ENCODE measurements at regions not wholly inside any gene's neighbourhood (a gene's known extent, or its start where the extent isn't known, plus 50 kb on each side); places are given as distances from the start of the nearest gene placed in this dataset.
"Not testable (repeated sequence)": the region's sequence is repeated elsewhere in the genome, so short reads cannot be mapped to it uniquely, and the experiment has no call there.

GRCh38 chr3:65133752-65134151 is 446.0 kb upstream of the ADAMTS9 start:
- TF ChIP-seq, protein P1, sequence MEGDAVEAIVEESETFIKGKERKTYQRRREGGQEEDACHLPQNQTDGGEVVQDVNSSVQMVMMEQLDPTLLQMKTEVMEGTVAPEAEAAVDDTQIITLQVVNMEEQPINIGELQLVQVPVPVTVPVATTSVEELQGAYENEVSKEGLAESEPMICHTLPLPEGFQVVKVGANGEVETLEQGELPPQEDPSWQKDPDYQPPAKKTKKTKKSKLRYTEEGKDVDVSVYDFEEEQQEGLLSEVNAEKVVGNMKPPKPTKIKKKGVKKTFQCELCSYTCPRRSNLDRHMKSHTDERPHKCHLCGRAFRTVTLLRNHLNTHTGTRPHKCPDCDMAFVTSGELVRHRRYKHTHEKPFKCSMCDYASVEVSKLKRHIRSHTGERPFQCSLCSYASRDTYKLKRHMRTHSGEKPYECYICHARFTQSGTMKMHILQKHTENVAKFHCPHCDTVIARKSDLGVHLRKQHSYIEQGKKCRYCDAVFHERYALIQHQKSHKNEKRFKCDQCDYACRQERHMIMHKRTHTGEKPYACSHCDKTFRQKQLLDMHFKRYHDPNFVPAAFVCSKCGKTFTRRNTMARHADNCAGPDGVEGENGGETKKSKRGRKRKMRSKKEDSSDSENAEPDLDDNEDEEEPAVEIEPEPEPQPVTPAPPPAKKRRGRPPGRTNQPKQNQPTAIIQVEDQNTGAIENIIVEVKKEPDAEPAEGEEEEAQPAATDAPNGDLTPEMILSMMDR (conservative IDR thresholded peaks at IDR 0.05; ENCODE audit: low read depth in 2 of 2), result not testable (repeated sequence)
- TF ChIP-seq EZH2 (IDR thresholded peaks at IDR 0.05; ENCODE audit: low read depth, unreplicated experiment); CREB1 (CRISPR knock-in tag; IDR thresholded peaks at IDR 0.05; ENCODE audit: low read depth); EZH2phosphoT487 (IDR thresholded peaks at IDR 0.05; ENCODE audit: unreplicated experiment): not testable (repeated sequence)
- TF ChIP-seq, protein P2, sequence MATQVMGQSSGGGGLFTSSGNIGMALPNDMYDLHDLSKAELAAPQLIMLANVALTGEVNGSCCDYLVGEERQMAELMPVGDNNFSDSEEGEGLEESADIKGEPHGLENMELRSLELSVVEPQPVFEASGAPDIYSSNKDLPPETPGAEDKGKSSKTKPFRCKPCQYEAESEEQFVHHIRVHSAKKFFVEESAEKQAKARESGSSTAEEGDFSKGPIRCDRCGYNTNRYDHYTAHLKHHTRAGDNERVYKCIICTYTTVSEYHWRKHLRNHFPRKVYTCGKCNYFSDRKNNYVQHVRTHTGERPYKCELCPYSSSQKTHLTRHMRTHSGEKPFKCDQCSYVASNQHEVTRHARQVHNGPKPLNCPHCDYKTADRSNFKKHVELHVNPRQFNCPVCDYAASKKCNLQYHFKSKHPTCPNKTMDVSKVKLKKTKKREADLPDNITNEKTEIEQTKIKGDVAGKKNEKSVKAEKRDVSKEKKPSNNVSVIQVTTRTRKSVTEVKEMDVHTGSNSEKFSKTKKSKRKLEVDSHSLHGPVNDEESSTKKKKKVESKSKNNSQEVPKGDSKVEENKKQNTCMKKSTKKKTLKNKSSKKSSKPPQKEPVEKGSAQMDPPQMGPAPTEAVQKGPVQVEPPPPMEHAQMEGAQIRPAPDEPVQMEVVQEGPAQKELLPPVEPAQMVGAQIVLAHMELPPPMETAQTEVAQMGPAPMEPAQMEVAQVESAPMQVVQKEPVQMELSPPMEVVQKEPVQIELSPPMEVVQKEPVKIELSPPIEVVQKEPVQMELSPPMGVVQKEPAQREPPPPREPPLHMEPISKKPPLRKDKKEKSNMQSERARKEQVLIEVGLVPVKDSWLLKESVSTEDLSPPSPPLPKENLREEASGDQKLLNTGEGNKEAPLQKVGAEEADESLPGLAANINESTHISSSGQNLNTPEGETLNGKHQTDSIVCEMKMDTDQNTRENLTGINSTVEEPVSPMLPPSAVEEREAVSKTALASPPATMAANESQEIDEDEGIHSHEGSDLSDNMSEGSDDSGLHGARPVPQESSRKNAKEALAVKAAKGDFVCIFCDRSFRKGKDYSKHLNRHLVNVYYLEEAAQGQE (IDR thresholded peaks at IDR 0.05; ENCODE audit: unreplicated experiment), result not testable (repeated sequence)
